GM19324 (cell line): ENCODE measurements at regions not wholly inside any gene's neighbourhood (a gene's known extent, or its start where the extent isn't known, plus 50 kb on each side); places are given as distances from the start of the nearest gene placed in this dataset.

Experiments
- ATAC-seq: cut with Tn5 transposase; IDR thresholded peaks from one replicate; pipeline ENCODE4 v1.9.1; 2021; ENCODE audit warnings: mild to moderate bottlenecking, moderate library complexity; ENCODE audit not compliant: unreplicated experiment, low FRiP score

DNA sequence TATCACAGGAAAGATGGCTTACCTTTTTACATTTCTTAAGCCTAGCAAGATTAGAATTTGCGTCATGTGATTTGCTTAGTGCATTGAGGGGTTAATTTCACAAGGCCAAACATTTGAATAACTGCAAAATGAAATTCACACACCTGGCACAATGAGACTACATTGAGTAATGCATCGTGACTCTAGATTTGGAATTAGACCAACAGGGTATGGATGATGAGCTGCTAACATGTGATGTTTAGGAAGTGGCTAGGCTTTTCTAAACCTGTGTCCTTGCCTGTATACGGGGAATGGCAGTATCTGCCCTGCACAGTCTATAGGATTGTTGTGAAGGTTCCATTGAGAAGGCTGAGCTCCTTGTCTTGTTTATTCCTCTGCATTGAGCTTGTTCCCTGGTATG is 160.1 kb downstream of the MFSD1 start:
- ATAC-seq = no peak

GRCh38 chr3:158970006-158970405 is 168.2 kb downstream of the MFSD1 start:
- no peak for ATAC-seq

DNA sequence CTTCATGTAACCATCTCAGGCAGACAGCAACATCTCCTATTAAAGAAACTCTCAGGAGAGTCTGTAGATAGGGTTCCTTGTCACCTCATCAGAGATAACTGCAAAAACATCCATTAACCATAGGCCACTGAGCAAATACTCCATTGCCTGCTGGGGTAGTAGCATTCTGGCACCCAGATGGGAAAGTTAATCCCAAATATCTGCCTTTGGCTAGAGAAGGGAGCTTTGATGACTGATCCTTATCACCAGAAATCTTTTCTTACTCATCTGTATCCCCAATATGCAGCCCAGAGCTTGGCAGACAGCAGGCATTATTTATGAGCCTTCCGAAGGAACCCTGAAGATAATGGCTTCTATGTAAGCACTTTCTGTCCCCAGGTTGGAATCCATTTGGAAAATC is 173.1 kb downstream of the MFSD1 start:
- ATAC-seq = no peak

DNA sequence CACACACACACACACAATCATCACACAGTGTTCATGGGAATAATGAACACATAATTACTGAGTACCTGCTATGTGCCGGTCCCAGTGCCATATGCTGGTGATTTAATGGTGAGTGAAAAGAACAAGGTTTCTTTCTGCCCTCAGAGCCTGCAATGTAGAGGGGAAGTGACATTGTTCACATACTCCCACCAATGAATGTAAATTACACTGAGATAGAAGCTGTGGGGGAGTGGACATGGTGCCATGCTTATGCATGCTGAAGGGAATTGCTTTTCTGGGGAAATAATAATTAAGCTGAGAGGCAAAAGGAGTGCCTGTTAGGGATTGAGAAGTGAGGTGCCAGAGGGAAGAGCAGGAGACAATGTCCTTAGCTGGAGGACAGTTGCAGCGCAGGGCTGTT is 175.1 kb downstream of the MFSD1 start:
- no peak for ATAC-seq

DNA sequence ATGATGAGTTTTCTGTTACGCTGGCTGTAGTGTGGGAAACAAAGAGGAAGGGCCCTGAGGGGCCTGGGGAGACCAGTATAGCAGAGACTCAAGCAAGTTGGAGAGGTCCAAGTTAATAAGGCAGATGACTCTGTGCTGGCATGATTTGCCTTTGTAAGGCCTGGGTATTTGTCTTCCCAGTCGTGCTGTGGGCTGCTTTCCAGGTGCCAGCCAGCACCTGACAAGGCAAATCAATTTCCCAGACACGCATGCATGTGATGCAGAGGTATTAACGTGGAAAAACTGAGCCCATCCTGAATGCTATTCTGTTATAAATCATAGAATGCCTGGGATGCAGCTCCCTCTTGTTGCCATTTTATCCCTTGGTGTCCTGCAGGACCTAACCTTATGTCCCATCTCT is 175.6 kb downstream of the MFSD1 start:
- ATAC-seq = no peak

DNA sequence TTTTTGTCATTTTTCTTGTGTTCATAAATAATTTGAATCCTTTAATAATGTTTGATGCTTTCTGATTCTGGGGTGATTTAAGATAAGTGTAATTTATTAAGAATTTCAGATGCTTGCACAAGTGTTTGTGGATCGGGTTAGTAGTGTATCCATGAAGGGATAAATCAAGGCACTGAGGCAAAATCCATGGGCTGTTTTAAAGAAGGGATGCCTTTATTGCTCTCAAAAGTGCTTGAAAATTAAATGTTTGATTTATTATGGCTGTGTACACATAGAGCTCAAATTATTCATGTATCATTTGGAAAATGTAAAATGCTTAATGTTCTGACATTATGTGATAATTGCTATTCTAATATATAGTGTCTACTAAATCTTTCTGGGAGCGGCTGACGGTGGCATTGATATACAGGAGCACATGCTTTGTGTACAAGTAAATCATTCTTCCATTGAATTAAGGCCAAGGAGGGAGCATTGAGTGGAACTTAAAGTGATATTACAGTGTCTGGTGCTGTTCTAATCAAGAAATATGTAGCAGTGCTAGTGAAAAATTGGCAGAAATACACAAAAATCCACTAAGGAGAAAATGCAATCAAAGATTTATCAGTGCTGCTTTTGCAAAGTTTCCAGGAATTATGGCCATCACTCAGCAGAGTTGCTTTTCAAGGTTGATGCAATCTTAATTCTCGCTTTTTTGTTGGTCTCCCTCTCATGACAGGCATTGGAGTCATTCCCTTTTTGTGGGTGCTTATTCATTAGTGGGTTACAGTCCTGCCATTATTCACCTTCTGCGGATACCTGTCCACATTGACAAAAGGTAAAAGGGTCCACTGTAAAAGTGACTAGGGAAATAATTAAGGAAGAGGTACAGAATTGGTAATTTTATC is 181.6 kb downstream of the MFSD1 start:
- ATAC-seq = no peak

- no peak for ATAC-seq
Measured at GRCh38 chr3:158991146-158991705, 189.4 kb downstream of the MFSD1 start.

GRCh38 chr3:158992463-158992862 is 190.6 kb downstream of the MFSD1 start:
- no peak for ATAC-seq

DNA sequence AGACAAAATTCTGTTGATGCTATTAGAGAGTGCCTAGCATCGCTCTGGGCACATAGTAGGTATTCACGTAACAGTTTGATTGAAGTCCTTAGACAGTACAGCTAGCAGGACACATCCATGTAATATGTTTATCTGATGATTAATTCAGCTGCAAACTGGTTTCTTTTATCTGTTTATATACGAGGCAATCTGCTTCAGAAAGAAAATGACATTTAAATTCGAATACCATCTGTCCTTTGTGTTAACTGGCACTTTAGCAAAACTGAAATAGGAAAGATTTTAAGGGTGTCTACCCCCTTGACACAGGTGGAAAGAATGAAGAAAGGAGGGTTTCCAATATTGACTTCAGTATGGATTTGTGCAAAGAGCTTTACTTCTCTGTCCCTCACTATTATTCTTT is 192.5 kb downstream of the MFSD1 start:
- ATAC-seq = no peak

DNA sequence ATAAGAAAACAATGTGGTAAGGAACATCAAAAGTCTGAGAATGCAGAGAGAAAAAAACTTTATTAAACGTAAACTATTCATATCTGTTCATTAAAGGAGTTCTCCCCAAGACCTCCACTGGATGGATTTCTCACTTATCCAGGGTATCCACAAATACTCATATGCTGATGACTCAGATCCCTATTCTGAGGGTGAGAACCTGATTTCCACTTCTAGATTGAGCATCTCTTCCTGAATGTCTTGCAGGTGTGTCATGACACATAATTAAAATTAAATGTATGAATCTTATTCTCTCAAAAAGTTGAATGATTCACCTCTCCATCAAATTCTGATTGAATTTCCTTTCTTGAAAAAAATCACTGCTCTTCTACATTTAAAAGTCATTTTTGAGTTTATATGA is 199.9 kb downstream of the MFSD1 start:
- no peak for ATAC-seq

- no peak for ATAC-seq
Measured at GRCh38 chr3:159005137-159005536, 203.3 kb downstream of the MFSD1 start.

DNA sequence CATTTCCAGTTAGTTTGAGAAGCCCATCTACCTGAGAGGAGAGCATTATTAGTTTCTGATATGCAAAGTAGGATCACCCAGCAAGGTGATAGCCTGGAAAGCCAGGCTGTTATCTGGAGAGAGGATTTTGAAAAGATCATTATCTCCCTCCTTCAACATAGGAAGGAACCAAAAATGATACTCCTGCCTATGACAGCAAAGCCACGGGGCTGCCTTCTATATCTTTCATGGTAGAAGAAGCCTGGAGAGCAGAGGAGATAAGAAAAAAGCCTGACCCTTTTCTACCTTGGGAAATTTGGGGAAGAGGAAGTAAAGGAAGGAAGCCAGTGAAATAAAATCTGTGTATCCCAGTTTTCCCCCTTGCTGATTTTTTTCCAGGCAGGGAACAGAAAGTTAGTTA is 205.5 kb downstream of the MFSD1 start:
- ATAC-seq = no peak

DNA sequence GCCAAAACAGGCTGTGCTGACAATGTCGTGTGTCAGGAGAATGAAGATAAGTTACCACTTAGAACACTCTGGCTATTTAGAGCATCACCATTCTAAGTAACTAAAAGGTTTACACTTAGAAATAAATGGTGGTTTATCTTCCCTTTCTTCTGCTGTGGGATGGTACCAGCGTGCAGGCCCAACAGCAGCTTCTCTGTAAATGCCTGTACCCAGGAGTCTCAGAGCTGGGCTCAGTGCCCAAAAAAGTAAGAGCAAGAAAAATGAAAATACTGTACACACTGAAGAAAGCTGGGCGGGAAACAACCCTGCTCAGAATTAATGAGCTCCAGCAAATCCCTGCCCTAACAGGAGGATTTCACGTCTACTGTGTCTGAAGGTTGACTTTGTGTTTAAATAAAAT is 206.5 kb downstream of the MFSD1 start:
- ATAC-seq = no peak

DNA sequence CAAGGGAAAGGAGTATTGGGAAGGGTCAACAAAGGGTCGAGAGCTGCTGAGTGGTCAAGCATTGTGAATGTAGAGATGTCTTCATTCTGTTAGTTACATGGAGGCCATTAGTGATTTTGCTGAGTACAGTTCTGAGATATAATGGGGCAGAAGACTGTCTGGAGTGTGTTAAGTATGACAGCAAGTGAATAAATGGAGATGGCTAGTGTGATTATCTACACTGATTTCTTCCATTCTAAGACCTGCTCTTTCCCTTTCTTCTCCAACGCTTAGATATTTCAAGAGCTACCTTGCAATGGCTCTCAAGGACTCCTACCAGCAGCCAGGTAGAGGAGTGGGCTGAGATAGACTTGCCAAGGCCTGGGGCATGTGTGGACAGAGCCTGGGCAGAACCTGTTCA is 216.5 kb downstream of the MFSD1 start:
- no peak for ATAC-seq

DNA sequence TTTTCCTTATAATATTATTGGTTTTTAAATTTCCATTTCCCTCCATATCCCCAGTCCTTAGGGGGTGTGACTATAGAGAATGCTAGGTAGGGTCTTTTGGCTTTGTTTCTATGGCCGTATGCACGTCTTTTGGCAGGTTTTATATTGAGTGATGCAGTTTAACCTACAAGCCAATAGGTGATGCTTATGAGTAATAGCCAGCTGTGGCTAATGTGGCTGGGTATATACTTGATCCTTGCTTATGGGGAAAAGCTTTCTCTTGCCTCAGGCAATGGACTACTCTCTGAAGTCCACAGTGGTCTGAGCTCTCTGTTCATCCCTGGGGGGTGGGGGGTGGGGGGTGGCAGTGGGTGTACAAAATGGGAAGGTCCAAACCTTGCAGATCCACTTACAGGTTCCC is 223.9 kb downstream of the MFSD1 start:
- ATAC-seq = no peak

DNA sequence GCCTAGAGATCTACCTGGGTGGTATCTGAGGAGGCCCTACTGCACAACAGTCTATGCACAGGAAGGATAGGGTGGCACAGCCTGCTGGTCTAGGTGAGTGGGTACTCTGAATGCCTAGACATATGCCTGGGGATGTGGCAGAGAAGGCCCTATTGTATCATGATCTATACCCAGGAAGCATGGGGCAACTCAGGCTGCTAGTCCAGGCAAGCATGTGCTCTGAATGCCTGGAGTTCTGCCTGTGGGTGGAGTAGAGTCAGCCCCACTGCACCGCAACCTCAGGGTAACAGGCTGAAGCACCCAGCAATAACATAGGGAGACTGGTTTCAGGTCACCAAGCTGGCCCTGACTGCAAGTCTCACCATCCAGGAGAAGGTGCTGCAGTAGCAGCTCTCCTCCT is 224.7 kb downstream of the MFSD1 start:
- ATAC-seq = no peak

DNA sequence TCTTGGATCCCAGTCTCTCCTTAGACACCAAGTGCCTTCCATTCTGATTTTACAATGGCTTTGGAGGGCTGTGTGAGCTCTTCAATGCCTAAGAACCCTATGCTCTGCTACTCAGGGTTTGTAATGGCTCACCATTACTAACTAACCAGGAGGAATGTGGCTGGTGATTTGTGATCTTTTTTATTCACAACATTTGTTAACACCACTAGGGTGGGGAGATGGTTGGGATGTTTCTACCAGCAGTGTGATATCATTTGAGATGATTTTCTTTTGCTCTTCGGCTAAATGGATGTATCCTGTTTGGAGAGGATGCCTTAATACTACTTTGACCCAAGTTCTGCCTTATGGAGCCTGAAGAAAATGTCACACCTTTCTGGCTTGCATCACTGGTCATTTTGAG is 226.9 kb downstream of the MFSD1 start:
- ATAC-seq = no peak

- no peak for ATAC-seq
Measured at GRCh38 chr3:159029306-159030026, 227.6 kb downstream of the MFSD1 start.

GRCh38 chr3:159030138-159030670 is 228.3 kb downstream of the MFSD1 start:
- ATAC-seq = no peak

- no peak for ATAC-seq
Measured at GRCh38 chr3:159030886-159031679, 229.2 kb downstream of the MFSD1 start.

- ATAC-seq = no peak
Measured at GRCh38 chr3:159032311-159032710, 230.5 kb downstream of the MFSD1 start.
